GM19468 (cell line): ENCODE measurements at regions not wholly inside any gene's neighbourhood (a gene's known extent, or its start where the extent isn't known, plus 50 kb on each side); places are given as distances from the start of the nearest gene placed in this dataset.
"Not testable (repeated sequence)": the region's sequence is repeated elsewhere in the genome, so short reads cannot be mapped to it uniquely, and the experiment has no call there.

Experiments used
- ATAC-seq: cut with Tn5 transposase; IDR thresholded peaks from one replicate; pipeline ENCODE4 v1.9.1; 2021; ENCODE audit warnings: mild to moderate bottlenecking, moderate library complexity, moderate number of reproducible peaks; ENCODE audit not compliant: unreplicated experiment; ENCODE audit errors: extremely low read depth

DNA sequence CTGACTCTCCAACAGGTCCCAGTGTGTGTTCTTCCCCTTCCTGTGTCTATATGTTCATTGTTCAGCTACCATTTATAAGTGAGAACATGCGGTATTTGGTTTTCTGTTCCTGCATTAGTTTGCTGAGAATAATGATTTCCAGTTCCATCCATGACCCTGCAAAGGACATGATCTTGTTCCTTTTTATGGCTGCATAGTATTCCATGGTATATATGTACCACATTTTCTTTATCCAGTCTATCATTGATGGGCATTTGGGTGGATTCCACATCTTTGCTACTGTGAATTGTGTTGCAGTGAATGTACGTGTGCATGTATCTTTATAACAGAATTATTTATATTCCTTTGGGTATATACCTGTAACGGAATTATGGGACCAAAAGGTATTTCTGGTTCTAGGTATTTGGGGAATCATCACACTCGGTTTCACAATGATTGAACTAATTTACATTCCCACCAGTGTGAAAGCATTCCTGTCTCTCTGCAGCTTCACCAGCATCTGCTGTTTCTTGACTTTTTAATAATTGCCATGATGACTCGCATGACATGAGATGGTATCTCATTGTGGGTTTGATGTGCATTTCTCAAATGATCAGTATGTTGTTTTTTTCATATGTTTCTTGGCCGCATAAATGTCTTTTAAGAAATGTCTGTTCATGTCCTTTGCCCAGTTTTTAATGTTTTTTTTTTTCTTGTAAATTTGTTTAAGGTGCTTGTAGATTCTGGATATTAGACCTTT is 60.2 kb downstream of the LSMEM1 start:
- no peak for ATAC-seq

DNA sequence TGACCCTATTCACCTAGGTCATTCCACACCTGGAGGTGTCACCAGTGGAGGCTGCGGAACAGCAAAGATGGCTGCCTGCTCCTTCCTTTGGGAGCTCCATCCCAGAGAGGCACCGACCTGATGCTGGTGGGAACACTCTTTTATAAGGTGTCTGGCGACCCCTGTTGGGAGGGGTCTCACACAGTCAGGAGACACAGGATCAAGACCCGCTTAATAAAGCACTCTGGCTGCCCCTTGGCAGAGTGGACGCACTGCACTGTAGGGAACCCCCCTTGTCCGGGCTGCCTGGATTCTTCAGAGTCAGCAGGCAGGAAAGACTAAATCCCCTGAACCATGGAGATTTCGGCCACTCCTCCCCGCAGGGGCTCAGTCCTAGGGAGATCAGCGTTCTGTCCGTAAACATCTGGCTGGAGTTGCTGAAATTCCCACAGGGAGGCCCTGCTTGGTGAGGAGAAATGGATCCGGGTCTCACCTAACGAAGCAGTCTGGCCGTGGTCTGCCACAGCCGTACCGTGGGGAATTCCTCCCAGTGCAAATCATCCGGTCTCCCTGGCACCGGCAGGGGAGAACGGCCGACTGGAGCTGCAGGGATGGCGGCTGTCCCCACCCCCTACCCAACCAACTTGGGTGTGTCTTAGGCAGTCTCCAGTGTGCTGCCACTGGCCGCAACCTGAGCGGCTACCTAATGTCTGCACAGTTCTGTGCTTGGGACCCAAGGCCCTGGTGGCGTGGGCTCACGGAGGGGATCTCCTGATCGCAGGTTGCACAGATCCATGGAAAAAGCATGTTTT is 66.1 kb downstream of the LSMEM1 start:
- ATAC-seq = no peak

GRCh38 chr7:112547916-112548315 is 67.1 kb downstream of the LSMEM1 start:
- ATAC-seq = no peak

DNA sequence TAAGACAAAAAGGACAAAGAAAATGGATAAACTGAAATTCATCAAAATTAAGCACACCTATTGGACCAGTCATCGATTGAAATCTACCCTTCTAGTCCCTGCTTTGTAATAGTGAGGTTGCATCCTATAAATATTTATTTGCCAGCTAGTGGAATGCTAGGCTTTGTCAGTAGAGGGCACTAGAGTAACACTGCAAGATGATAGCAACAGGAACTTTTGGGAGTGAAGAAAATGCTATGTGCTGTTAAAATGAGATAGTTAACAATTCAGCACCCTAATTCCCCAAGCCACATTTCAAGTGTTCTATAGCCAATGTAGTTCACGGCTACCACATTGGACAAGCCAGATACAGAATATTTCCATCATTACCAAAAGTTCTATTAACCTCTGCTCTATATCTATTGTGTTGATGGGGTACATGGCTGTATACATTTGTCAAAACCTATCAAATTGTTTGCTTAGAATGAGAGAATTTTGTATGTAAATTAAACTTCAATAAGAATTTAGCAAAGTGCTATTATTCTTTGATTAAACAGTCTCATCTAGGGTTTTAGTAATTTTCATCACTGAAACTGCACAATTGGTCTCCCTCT is 69.8 kb downstream of the LSMEM1 start:
- ATAC-seq = no peak

- not testable (repeated sequence) for ATAC-seq
Measured at GRCh38 chr7:112551521-112551920, 70.7 kb downstream of the LSMEM1 start.

GRCh38 chr7:112554591-112554990 is 73.8 kb downstream of the LSMEM1 start:
- ATAC-seq = no peak

GRCh38 chr7:112556633-112557032 is 75.8 kb downstream of the LSMEM1 start:
- peak; percentile 67 for ATAC-seq

DNA sequence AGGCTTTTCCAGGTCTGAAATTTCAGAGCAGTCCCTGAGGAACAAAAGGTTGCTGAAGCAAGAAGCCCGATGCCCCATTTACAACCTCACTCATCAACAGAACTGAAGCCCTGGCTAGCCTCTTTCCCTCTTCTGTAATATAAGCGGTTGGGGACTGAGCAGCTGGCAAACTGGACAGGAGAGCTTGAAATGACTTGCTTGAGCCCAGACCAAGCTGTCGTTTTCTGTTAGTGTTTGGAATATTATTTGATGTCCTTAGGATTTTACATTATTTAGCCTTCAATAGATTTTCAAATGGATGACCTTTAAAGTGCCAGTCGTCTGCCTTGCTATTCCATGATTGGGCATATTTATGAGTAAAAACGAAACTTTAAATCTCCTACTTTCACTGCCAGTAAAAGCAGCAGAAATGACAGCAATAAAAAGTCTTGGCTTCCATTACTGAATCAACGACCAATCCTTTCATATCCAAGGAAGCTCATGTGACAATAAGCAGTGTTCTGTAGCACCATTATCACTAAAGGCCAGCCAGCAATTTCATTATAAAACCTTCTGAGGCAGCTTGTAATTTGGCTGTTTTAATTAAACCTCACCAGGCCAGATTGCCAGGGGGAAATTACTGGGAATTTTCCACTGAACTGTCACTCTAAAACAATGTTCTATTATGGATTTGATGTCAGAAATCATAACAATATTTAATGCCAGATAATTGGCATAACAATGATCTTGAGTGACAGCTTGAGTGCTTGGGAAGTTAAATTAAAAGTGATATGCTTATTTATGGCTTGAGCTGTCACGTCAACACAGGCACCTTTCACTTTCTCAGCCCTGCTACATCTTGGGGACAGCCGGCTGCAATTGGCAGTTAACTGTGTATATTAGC is 85.9 kb downstream of the LSMEM1 start:
- no peak for ATAC-seq

DNA sequence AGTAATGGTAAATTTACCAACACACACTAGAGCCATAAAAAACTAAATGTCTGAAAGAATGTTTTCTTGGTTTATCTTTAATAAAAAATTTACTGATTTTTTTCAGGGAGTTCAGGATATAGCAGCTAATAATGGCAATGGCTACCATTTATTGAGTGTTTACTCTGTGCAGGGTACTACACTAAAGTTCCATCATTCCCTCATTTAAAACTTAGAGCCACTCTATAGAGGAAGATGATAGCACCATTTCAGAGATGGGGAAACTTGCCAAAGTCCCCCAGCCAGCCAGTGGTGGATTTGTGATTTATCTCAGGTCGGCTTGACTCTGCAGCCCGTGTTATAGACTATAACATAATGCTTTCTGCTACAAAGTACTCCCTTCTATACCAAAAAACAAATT is 86.6 kb downstream of the LSMEM1 start:
- ATAC-seq = no peak

DNA sequence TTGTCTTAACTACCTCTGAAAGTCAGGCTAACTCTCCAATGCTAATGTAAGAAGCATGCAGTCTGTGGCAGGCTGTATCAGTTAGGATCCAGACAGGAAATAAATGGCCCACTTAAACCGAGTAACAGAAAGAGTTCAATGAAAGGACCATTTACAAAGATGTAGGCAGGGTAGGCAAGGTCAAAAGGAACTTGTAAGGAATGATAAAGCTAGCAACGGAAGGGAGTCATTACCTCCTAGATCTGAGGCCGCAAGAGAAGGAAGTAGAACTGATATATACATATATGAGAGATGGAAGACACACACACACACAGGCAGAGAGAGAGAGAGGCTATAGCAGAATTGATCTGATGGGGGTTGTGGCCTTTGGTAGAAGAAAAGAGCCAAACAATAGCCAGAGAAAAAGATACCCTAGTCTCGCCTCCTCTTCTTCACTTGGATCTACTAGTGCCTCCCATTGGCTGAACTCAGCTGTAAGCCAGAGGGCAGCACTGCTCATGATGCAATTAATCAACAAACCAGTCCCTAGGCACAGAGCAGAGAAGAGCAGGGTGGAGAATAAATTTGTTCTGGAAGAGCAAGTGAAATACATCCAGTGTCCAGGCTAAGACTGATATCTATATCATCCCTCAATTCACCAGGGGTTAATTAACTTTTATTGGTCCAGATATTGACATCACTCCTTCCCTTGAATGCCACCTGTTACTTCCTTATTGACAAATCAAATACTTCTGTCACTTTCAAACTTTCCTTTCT is 91.2 kb downstream of the LSMEM1 start:
- ATAC-seq = no peak

DNA sequence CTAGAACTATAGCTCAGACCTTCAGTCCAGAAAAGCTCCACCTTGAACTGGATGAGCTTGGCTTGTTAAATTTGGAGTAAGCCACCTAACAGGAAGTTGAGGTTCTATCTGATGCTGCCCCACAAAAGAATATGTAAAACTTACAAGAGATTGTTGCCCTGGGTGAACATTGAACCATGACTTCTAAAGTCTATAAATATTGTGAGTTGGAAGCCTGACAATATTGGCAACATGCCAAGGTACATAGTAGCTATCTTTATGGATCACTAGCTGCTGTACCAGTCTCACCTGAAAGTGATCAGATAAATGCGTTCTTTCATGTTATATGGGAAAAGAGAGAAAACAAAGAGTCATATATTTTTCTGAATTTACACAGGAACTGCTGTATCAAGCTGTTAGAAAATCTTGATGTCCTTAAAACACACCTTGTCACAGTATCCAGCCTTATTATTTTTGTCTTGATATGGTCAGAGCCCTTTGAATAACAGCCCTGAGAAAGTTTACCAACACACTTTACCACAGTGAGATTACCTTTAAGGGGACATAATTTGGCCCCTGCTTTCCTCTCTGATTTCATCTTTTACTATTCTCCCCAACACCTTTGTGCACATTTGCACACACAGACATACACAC is 92.0 kb downstream of the LSMEM1 start:
- ATAC-seq = no peak

DNA sequence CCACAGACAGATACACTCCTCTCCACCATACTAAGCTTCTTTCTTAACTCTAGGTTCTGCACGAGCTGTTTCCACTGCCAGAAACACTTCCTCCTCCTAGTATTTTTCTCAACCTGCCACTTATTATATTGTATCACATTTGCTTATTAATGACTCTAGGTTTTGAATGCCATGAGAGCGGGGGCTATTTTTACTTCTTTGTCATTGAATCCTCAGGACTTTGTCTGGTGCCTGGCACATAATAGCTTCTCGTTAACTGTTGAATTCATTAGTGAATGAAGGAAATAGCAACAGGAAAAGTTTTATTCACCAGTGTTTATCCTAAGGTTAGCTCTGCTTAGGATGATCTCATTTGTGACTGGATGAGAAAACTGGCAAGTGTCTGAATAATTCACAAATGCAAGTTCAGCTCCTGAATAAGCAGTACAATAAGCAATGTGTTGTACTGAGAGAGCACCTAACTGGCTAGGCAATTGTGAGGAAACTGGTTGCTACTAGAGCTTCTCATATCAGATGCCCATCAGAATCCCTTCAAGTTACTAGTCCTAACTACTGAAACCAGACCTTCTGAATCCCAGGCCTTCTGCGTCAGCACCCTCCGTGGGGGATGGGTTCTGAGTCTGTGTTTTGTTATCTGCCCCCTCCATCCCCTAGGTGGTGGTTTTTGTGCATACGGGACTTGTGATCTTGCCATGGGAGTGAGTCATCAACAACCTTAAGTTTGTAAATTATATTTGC is 92.7 kb downstream of the LSMEM1 start:
- no peak for ATAC-seq

GRCh38 chr7:112575864-112576263 is 95.1 kb downstream of the LSMEM1 start:
- ATAC-seq = no peak

DNA sequence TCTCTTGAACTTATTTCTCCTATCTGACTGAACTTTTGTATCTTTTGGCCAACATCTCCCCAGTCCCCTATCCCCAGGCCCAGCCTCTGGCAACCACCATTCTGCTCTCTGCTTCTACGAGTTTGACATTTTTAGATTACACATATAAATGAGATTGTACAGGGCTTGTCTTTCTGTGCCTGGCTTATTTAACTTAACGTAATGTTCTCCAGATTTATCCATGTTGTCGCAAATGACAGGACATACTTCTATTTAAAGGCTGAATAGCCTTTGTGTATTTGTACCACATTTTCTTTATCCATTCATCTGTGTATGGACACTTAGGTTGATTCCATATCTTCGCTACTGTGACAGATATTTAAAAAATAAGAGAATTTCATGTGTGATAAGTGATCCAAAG is 98.6 kb downstream of the LSMEM1 start:
- no peak for ATAC-seq

DNA sequence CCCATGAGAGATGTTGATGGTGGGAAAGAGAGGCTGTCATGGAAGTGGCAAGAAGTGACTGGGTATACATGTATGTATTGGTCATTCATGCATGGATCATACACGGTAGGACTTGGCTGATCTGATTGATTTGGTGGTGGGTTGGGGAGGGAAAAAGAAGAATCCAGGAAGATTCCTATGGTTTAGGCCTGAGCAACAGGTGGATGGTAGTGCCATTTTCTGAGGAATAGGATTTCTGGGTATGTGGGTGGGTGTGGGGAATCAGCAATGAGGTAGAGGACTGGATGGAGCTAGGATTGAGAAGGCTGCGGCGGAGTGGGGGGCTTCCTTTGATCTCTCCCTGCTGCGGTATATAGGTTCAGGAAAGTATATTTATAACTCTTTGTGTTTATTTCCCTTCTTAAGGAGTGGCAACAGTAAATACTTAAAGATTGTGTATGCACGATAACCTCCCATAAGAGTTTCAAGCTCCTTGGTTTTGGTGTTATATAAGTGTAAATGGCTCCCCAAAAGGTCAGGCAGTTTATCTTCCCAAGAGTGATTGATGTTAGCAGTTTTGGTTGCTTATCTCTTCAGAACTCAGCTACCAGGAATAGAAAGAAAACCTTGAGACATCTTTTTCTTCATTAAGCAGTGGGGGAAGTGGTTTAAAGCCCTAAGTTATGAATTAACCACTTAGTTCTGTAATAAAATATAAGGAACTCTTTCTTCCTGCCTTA is 100.1 kb downstream of the LSMEM1 start:
- ATAC-seq = no peak

DNA sequence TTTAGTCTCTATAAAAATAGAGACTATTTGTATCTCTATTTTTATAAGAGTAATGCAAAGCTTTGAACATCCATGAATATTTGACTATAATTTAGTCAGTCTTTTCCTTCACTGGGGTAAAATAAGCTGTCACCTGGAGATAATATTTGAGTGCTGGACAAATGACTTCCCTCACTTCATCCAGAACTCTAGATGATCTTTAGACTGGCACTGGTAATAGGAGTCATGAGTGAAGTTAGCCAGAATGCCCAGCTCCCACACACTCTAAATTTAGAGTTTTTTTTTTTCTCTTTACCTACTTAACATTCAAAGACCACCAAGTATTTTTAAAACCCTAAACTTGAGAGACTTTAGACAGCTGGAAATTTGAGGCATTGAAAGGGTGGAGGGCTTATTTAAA is 100.7 kb downstream of the LSMEM1 start:
- ATAC-seq = no peak

- ATAC-seq = no peak
Measured at GRCh38 chr7:112584290-112584689, 103.5 kb downstream of the LSMEM1 start.

- no peak for ATAC-seq
Measured at GRCh38 chr7:112587504-112587903, 106.7 kb downstream of the LSMEM1 start.
